H9 (cell line): ENCODE measurements at regions not wholly inside any gene's neighbourhood (a gene's known extent, or its start where the extent isn't known, plus 50 kb on each side); places are given as distances from the start of the nearest gene placed in this dataset.

Experiments used
- DNase-seq: peaks from one replicate; pipeline ENCODE4 v3.0.0-alpha.2; 2017
- H2AFZ ChIP-seq: one replicate; pipeline ENCODE4 v1.6.1; 2013; ENCODE audit warnings: mild to moderate bottlenecking, low read length, control low read depth, moderate library complexity
- H2AK5ac ChIP-seq: 2 replicates; pipeline ENCODE4 v1.6.1; 2013; ENCODE audit warnings: low read length, control low read depth, mixed read lengths; ENCODE audit not compliant: insufficient read length
- H2BK120ac ChIP-seq: one replicate; pipeline ENCODE4 v1.6.1; 2013; ENCODE audit warnings: low read depth, mild to moderate bottlenecking, low read length, control low read depth, inconsistent platforms; ENCODE audit not compliant: poor library complexity, severe bottlenecking
- H2BK12ac ChIP-seq: 2 replicates; pipeline ENCODE4 v1.6.1; 2013; ENCODE audit warnings: low read length, control low read depth, mixed read lengths, low read depth; ENCODE audit not compliant: insufficient read length
- H2BK15ac ChIP-seq: 2 replicates; pipeline ENCODE4 v1.6.1; 2013; ENCODE audit warnings: low read depth, low read length, control low read depth
- H2BK20ac ChIP-seq: one replicate; pipeline ENCODE4 v1.6.1; 2013; ENCODE audit warnings: low read depth, mild to moderate bottlenecking, low read length, control low read depth, inconsistent platforms; ENCODE audit not compliant: poor library complexity, severe bottlenecking
- H2BK5ac ChIP-seq: 2 replicates; pipeline ENCODE4 v1.6.1; 2013; ENCODE audit warnings: low read length, control low read depth, mixed read lengths; ENCODE audit not compliant: insufficient read length
- H3K14ac ChIP-seq: 2 replicates; pipeline ENCODE4 v1.6.1; 2013; ENCODE audit warnings: low read length, control low read depth; ENCODE audit not compliant: insufficient read depth
- H3K18ac ChIP-seq: 2 replicates; pipeline ENCODE4 v1.6.1; 2013; ENCODE audit warnings: low read depth, mild to moderate bottlenecking, mixed read lengths, low read length, control low read depth; ENCODE audit not compliant: insufficient read length
- H3K23ac ChIP-seq: 2 replicates; pipeline ENCODE4 v1.6.1; 2013; ENCODE audit warnings: low read length, control low read depth, mixed read lengths, low read depth; ENCODE audit not compliant: insufficient read length
- H3K23me2 ChIP-seq: 2 replicates; pipeline ENCODE4 v1.6.1; 2013; ENCODE audit warnings: low read depth, mild to moderate bottlenecking, mixed read lengths, low read length, control low read depth; ENCODE audit not compliant: insufficient read length, poor library complexity, severe bottlenecking
- H3K27ac ChIP-seq: 2 replicates; pipeline ENCODE4 v1.5.1; 2013; ENCODE audit warnings: low read length, control low read depth, mixed read lengths, low read depth; ENCODE audit not compliant: insufficient read length
- H3K27me3 ChIP-seq: 2 replicates; pipeline ENCODE4 v1.6.1; 2013; ENCODE audit warnings: low read length, control low read depth, inconsistent platforms; ENCODE audit not compliant: insufficient read depth
- H3K4ac ChIP-seq: 2 replicates; pipeline ENCODE4 v1.6.1; 2013; ENCODE audit warnings: low read depth, mild to moderate bottlenecking, control low read depth, inconsistent platforms, low read length, moderate library complexity
- H3K4me1 ChIP-seq: 2 replicates; pipeline ENCODE4 v1.6.1; 2013; ENCODE audit warnings: low read length, control low read depth, inconsistent platforms; ENCODE audit not compliant: insufficient read depth
- H3K4me2 ChIP-seq: 2 replicates; pipeline ENCODE4 v1.6.1; 2013; ENCODE audit warnings: low read length, control low read depth, mixed read lengths; ENCODE audit not compliant: insufficient read length, insufficient read depth
- H3K56ac ChIP-seq: 2 replicates; pipeline ENCODE4 v1.6.1; 2013; ENCODE audit warnings: low read depth, mild to moderate bottlenecking, mixed read lengths, low read length, control low read depth; ENCODE audit not compliant: insufficient read length
- H3K79me1 ChIP-seq: 2 replicates; pipeline ENCODE4 v1.6.1; 2013; ENCODE audit warnings: low read depth, mild to moderate bottlenecking, moderate library complexity, low read length, control low read depth, inconsistent platforms; ENCODE audit not compliant: insufficient read depth, poor library complexity, severe bottlenecking
- H3K79me2 ChIP-seq: 2 replicates; pipeline ENCODE4 v1.6.1; 2013; ENCODE audit warnings: low read length, control low read depth, inconsistent platforms; ENCODE audit not compliant: insufficient read depth
- H3K9ac ChIP-seq: 2 replicates; pipeline ENCODE4 v1.6.1; 2013; ENCODE audit warnings: low read length, control low read depth, mixed read lengths; ENCODE audit not compliant: insufficient read length; ENCODE audit errors: extremely low read depth
- H3K9me3 ChIP-seq: one replicate; pipeline ENCODE4 v1.6.1; 2013; ENCODE audit warnings: low read depth, low read length, inconsistent platforms; ENCODE audit not compliant: control insufficient read depth
- H3T11ph ChIP-seq: one replicate; pipeline ENCODE4 v1.6.1; 2013; ENCODE audit warnings: mild to moderate bottlenecking, low read length, control low read depth, inconsistent platforms
- H4K20me1 ChIP-seq: one replicate; pipeline ENCODE4 v1.6.1; 2013; ENCODE audit not compliant: control insufficient read depth, insufficient read length, insufficient read depth
- H4K5ac ChIP-seq: 2 replicates; pipeline ENCODE4 v1.6.1; 2013; ENCODE audit warnings: low read depth, mild to moderate bottlenecking, mixed read lengths, low read length, control low read depth; ENCODE audit not compliant: insufficient read length
- H4K8ac ChIP-seq: replicated peaks from 2 replicates; pipeline ENCODE4 v1.6.1; 2013; ENCODE audit warnings: low read length, control low read depth, mixed read lengths, low read depth; ENCODE audit not compliant: insufficient read length
- H4K91ac ChIP-seq: 2 replicates; pipeline ENCODE4 v1.6.1; 2013; ENCODE audit warnings: low read depth, mild to moderate bottlenecking, moderate library complexity, mixed read lengths, low read length, control low read depth; ENCODE audit not compliant: insufficient read length
- H3K27ac Mint-ChIP-seq, 3 experiments: 2 replicates in 2 of 3; 3 replicates in 1 of 3; pipeline ENCODE4 v1.8.0; 2020 to 2021; ENCODE audit warnings: mixed read lengths in 3 of 3, mild to moderate bottlenecking in 1 of 3, moderate library complexity in 1 of 3
- H3K27me3 Mint-ChIP-seq: 2 replicates; pipeline ENCODE4 v1.8.0; 2021; ENCODE audit warnings: low read depth, mild to moderate bottlenecking, moderate library complexity, mixed read lengths
- H3K36me3 Mint-ChIP-seq, 3 experiments: 2 replicates in 2 of 3; 3 replicates in 1 of 3; pipeline ENCODE4 v1.8.0; 2020 to 2021; ENCODE audit warnings: low read depth in 3 of 3, mixed read lengths in 3 of 3; ENCODE audit not compliant: insufficient read depth in 1 of 3
- H3K4me1 Mint-ChIP-seq, 2 experiments: 2 replicates each; pipeline ENCODE4 v1.8.0; 2020; ENCODE audit warnings: mixed read lengths in 2 of 2
- H3K4me3 Mint-ChIP-seq, 2 experiments: 2 replicates in 1 of 2; 3 replicates in 1 of 2; pipeline ENCODE4 v1.8.0; 2020 to 2021; ENCODE audit warnings: mild to moderate bottlenecking in 2 of 2, mixed read lengths in 2 of 2, moderate library complexity in 1 of 2
- H3K9me3 Mint-ChIP-seq, 2 experiments: 2 replicates in 1 of 2; 3 replicates in 1 of 2; pipeline ENCODE4 v1.8.0; 2020; ENCODE audit warnings: mild to moderate bottlenecking in 2 of 2, mixed read lengths in 2 of 2, moderate library complexity in 1 of 2
- CTCF ChIP-seq: fragments of 200-600 bp; sonication (generic); conservative IDR thresholded peaks from 3 replicates; pipeline ENCODE4 v1.8.0; 2021; ENCODE audit warnings: antibody characterized with exemption, mild to moderate bottlenecking
- WGBS: extraction: QIAGEN DNeasy Blood & Tissue Kit; methylation state at CpG from one replicate; pipeline ENCODE4 v1.1.7; 2013; ENCODE audit warnings: missing lambda C conversion rate, low lambda C conversion rate, mixed read lengths; ENCODE audit not compliant: insufficient read length; ENCODE audit errors: extremely low coverage; 5-methylcytosine and 5-hydroxymethylcytosine counted together

- no peak overlapping the region for H2BK15ac ChIP-seq
- no peak overlapping the region for H3K4me2 ChIP-seq
- H2BK20ac ChIP-seq: no peak overlapping the region
- H3K27me3 ChIP-seq: no peaks in the 10 kb centered on the region
- no peak overlapping the region for H2BK5ac ChIP-seq
- no peak overlapping the region for H3K14ac ChIP-seq
- Mint-ChIP-seq H3K9me3 (peaks cover 16 to 24% of the 10 kb centered on the region in 2 experiments), H3K27ac (no peak overlapping the region), H3K4me1 (peaks cover 6 to 11% of the 10 kb centered on the region in 2 experiments), H3K36me3 (peaks cover 4 to 11% (median 6%) of the 10 kb centered on the region in 3 experiments; a peak in 5 of 7 replicates), H3K4me3 (no peak overlapping the region), H3K27me3 (no peaks in the 10 kb centered on the region; the same call in 1 of the 2 replicates)
- no CpG with 5 or more reads among the region's 3 CpGs for WGBS
- H4K5ac ChIP-seq: no peak overlapping the region
- H3K23me2 ChIP-seq: no peaks in the 10 kb centered on the region
- H3K79me2 ChIP-seq: no peaks in the 10 kb centered on the region
- H4K91ac ChIP-seq: no peak overlapping the region
- H2AK5ac ChIP-seq: no peak overlapping the region
- no peak overlapping the region for H4K8ac ChIP-seq
- H3K9me3 ChIP-seq: no peaks in the 10 kb centered on the region
- H3T11ph ChIP-seq: no peak overlapping the region
- TF ChIP-seq CTCF: no peak
- no peaks in the 10 kb centered on the region for H3K4me1 ChIP-seq
- H3K18ac ChIP-seq: no peak overlapping the region
- H3K23ac ChIP-seq: no peak overlapping the region
- no peak for DNase-seq
- H3K56ac ChIP-seq: no peak overlapping the region
- no peak overlapping the region for H3K9ac ChIP-seq
- H3K27ac ChIP-seq: no peak overlapping the region
- H3K79me1 ChIP-seq: no peaks in the 10 kb centered on the region
- H4K20me1 ChIP-seq: no peaks in the 10 kb centered on the region
- H2BK120ac ChIP-seq: no peak overlapping the region
- no peak overlapping the region for H3K4ac ChIP-seq
- no peak overlapping the region for H2BK12ac ChIP-seq
- no peak overlapping the region for H2AFZ ChIP-seq
These were observed 491.2 kb upstream of the HS6ST1 start for GRCh38 chr2:128809880-128810279.
